ENCODE measurements at regions not wholly inside any gene's neighbourhood (a gene's known extent, or its start where the extent isn't known, plus 50 kb on each side); places are given as distances from the start of the nearest gene placed in this dataset.
"Not testable (repeated sequence)": the region's sequence is repeated elsewhere in the genome, so short reads cannot be mapped to it uniquely, and the experiment has no call there.

DNA sequence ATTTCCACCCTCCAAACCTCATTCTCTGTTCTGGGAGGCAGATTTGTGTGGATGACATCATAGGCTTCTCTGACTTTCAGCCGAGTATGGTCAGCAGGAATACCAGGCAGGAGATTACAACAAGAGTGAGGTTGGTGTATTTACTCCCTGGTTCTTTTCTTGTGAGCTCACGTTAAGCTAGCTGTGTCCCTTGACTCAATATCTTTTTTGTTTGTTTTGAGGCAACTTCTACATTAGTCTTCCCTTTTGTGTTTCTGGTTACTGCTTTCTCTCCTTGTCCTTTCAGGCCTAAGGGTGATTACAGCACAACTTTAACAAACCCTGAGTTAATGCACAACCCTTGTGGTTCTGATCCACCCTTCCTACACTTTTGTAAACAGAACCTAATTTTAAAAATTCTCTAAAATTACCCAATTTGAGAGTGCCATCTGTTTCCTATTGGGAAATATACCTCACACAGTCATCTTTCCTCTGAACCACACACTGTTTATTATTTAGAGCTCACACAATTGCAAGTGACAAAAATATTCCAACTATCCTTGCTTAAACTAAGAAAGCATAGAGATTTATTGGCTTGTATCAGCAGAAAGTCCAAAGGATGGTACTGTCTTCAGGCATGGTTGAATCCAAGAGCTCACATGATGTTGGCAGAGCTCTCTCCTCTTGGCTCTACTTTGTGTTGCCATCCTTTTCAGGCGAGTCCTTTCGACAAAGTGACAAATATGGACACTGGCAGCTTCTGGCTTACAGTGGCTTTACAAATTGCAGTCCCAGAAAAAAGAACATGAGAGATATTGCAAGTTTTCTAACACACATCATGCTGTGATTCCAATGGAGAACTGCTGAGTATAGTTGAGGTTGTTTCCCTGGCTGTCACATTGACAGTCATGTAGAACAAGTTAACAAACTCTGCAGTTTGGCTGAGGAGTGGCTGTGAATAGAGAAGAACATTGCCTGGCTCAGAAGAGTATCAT, 150.5 kb upstream of the DDIT4L start:
- WGBS, 5 donors = 55 to 70% (median 60%) methylated on average over 4 of the region's 4 CpGs
- H3K9me3 ChIP-seq = peaks cover 0 to 15% (median 6%) of the 10 kb centered on the region in 4 donors
- no peak overlapping the region for H3K27ac ChIP-seq
- intact Hi-C loops (cut with DNase I; ENCODE audit: low total_unique reads) = no loop called here
- no peaks in the 10 kb centered on the region for H3K27me3 ChIP-seq
- TF ChIP-seq EP300 (IDR thresholded peaks at IDR 0.05) (no peak), POLR2AphosphoS5 (IDR thresholded peaks at IDR 0.05) (no peak), POLR2A (IDR thresholded peaks at IDR 0.05) (no peak)
- TF ChIP-seq, protein P1, sequence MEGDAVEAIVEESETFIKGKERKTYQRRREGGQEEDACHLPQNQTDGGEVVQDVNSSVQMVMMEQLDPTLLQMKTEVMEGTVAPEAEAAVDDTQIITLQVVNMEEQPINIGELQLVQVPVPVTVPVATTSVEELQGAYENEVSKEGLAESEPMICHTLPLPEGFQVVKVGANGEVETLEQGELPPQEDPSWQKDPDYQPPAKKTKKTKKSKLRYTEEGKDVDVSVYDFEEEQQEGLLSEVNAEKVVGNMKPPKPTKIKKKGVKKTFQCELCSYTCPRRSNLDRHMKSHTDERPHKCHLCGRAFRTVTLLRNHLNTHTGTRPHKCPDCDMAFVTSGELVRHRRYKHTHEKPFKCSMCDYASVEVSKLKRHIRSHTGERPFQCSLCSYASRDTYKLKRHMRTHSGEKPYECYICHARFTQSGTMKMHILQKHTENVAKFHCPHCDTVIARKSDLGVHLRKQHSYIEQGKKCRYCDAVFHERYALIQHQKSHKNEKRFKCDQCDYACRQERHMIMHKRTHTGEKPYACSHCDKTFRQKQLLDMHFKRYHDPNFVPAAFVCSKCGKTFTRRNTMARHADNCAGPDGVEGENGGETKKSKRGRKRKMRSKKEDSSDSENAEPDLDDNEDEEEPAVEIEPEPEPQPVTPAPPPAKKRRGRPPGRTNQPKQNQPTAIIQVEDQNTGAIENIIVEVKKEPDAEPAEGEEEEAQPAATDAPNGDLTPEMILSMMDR (IDR thresholded peaks at IDR 0.05) = no peak
- H3K4me1 ChIP-seq = no peaks in the 10 kb centered on the region
- no peak for DNase-seq
- H3K4me3 ChIP-seq = no peak overlapping the region
- H3K36me3 ChIP-seq = no peaks in the 10 kb centered on the region

DNA sequence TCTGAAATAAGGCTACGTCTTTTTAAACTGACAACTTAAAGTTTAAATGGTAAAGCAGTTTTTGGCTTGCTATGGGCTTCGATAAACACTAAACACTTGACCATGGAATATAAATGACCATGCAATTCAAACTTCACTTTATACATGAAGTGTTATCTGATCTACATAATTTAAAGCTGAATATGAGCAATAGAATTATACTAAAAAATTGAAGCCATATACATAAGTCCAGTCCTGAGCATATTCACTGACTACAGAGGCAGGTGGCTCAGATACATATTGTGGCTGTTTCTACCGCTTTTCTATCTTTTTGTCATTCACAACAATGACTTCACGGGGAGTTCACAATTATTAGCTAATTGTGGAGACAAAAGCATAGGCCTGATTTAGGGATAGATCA, 149.6 kb upstream of the DDIT4L start:
- H3K27me3 ChIP-seq = no peaks in the 10 kb centered on the region
- DNase-seq = no peak
- no peak for TF ChIP-seq POLR2AphosphoS5 (IDR thresholded peaks at IDR 0.05)
- TF ChIP-seq EP300 (IDR thresholded peaks at IDR 0.05) = no peak
- TF ChIP-seq, protein P1 (IDR thresholded peaks at IDR 0.05) = no peak
- no peak for TF ChIP-seq POLR2A (IDR thresholded peaks at IDR 0.05)
- no peak overlapping the region for H3K4me3 ChIP-seq
- H3K4me1 ChIP-seq = no peaks in the 10 kb centered on the region
- no peak overlapping the region for H3K27ac ChIP-seq
- 78 to 88% (median 85%) methylated on average over 4 of the region's 4 CpGs for WGBS, 5 donors
- intact Hi-C loops (cut with DNase I; ENCODE audit: low total_unique reads) = no loop called here
- H3K36me3 ChIP-seq = no peaks in the 10 kb centered on the region
- H3K9me3 ChIP-seq = peaks cover 0 to 23% (median 9%) of the 10 kb centered on the region in 4 donors

DNA sequence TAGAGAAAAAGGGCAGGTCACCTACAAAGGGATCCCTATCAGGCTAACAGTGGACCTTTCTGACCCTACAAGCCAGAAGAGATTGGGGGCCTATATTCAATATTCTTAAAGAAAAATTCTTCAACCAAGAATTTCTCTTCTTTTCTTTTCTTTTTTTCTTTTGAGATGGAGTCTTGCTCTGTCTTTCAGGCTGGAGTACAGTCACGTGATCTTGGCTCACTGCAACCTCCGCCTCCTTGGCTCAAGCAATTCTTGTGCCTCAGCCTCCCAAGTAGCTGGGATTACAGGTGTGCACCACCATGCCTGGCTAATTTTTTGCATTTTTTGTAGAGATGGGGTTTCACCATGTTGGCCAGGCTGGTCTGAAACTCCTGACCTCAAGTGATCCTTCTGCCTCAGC, 143.2 kb upstream of the DDIT4L start:
- H3K4me1 ChIP-seq; H3K27ac ChIP-seq; DNase-seq; H3K27me3 ChIP-seq; intact Hi-C loops (cut with DNase I; ENCODE audit: low total_unique reads); H3K36me3 ChIP-seq; H3K4me3 ChIP-seq: not testable (repeated sequence)
- 81 to 100% (median 85%) methylated on average over 2 of the region's 2 CpGs for WGBS, 5 donors
- peaks cover 0 to 47% (median 16%) of the 10 kb centered on the region in 4 donors for H3K9me3 ChIP-seq

DNA sequence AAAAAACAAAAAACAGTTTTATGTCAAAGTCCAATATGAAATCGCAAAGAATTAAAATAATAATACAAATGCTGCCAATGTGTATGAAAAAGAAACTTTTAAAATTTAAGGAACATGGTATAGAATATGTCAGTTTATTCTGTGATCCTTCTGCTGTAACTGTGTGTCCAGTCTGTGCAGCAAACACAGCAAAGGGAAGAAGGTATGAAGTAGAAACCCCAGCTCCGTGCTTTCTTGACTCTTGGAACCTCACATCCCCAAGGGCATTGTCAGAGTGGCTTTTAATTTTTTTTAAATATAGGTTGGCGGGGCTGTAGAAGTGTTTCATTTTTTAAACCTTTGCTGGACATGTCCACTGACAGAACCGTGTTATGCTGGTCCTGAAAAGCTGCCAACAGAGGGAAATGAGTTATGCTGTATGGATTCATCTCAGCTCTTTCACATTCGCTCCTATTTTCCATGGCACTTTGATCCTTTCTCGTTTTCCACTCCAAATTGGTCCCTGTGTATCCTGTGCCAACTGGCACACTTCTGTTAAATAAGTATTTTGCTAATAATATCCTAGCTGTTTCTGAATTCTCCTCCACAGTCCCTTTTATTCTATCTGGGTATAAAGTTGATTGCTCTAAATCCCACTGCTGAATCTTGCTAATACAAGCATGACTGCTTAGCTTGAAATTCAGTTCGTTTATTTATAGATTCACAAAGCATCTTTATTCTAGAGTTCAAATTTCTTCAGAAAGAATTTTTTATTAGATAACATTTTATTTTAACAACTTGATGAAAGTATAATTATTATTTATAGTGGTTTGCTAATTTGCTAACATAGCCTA, 127.0 kb upstream of the DDIT4L start:
- TF ChIP-seq POLR2AphosphoS5 (IDR thresholded peaks at IDR 0.05) = no peak
- TF ChIP-seq, protein P1 (IDR thresholded peaks at IDR 0.05) = no peak
- no peak for TF ChIP-seq POLR2A (IDR thresholded peaks at IDR 0.05)
- TF ChIP-seq EP300 (IDR thresholded peaks at IDR 0.05) = no peak
- no peaks in the 10 kb centered on the region for H3K9me3 ChIP-seq
- no peaks in the 10 kb centered on the region for H3K36me3 ChIP-seq
- H3K4me1 ChIP-seq = peaks cover 0 to 7% (median 0%) of the 10 kb centered on the region in 4 donors
- H3K4me3 ChIP-seq = no peak overlapping the region
- intact Hi-C loops (cut with DNase I; ENCODE audit: low total_unique reads) = no loop called here
- 33 to 50% (median 46%) methylated on average over 7 of the region's 7 CpGs for WGBS, 5 donors
- H3K27me3 ChIP-seq = no peaks in the 10 kb centered on the region
- H3K27ac ChIP-seq = no peak overlapping the region
- DNase-seq = peak in 1 of 2 donors; percentile 25

Data from stomach (tissue), 8 donors.